ENCODE measurements at regions not wholly inside any gene's neighbourhood (a gene's known extent, or its start where the extent isn't known, plus 50 kb on each side); places are given as distances from the start of the nearest gene placed in this dataset.

DNA sequence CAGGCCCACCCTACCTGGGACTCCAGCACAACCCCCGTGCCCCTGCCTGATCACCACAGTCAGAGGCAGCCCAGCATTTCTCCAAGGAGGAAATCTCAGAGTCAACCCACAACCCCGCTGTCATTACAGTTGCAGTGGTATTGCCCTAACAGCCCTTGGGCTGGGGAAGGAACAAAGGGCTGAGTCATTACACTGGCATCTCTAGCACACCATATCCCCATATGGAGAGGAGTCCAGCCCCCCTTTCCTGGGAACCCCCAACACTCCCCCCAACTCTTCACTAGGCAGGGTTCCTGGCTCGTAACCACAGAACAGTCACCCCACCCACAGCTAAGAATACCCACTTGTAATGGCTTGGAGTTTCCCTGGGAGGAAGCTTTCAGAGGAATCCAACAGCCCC lies 149.4 kb upstream of the OGFRL1 start:
- Histone ChIP-seq H4K91ac (replicated peaks; ENCODE audit: insufficient read length, low read length) (no peak overlapping the region), H3K4me3 (ENCODE audit: extremely low read depth in 1 of 4, insufficient read depth in 2 of 4, low read depth in 3 of 4, low read length in 4 of 4) (no peak overlapping the region), H2BK120ac (replicated peaks; ENCODE audit: low read depth, low read length) (no peak overlapping the region), H3K79me2 (ENCODE audit: control insufficient read depth in 1 of 2, insufficient read depth in 2 of 2, low read length in 2 of 2) (no peaks in the 10 kb centered on the region), H3K79me1 (ENCODE audit: low read depth, low read length) (no peaks in the 10 kb centered on the region), H3K9ac (replicated peaks in 1 of 4; ENCODE audit: extremely low read depth in 1 of 4, low read depth in 3 of 4, low read length in 3 of 4) (no peak overlapping the region), H3K9me3 (ENCODE audit: insufficient read depth in 2 of 2, low read depth in 1 of 2, low read length in 1 of 2) (no peaks in the 10 kb centered on the region), H3K23ac (ENCODE audit: insufficient read length) (no peak overlapping the region), H3K4ac (replicated peaks; ENCODE audit: insufficient read length, low read depth, low read length) (no peak overlapping the region), H2BK20ac (ENCODE audit: low read length) (no peak overlapping the region), H2BK12ac (ENCODE audit: low read depth, low read length) (no peak overlapping the region), H3K36me3 (ENCODE audit: control insufficient read depth in 2 of 4, insufficient read depth in 4 of 4, low read length in 3 of 4) (no peaks in the 10 kb centered on the region), H2AK5ac (ENCODE audit: low read depth, low read length) (no peak overlapping the region), H3K27me3 (replicated peaks in 1 of 4; ENCODE audit: control insufficient read depth in 3 of 4, extremely low read depth in 1 of 4, insufficient read depth in 3 of 4, low read length in 3 of 4) (no peaks in the 10 kb centered on the region), H4K5ac (ENCODE audit: insufficient read length, low read depth, low read length) (no peak overlapping the region), H2BK5ac (ENCODE audit: low read depth, low read length) (no peak overlapping the region), H3K23me2 (ENCODE audit: low read depth, low read length) (no peaks in the 10 kb centered on the region), H3K4me2 (ENCODE audit: insufficient read depth in 1 of 2, low read depth in 2 of 2, low read length in 2 of 2) (no peak overlapping the region), H3K27ac (ENCODE audit: low read depth, low read length) (no peak overlapping the region), H2AFZ (ENCODE audit: low read length) (no peak overlapping the region), H2BK15ac (ENCODE audit: low read length) (no peak overlapping the region), H3K18ac (ENCODE audit: extremely low read depth, low read length) (no peak overlapping the region), H4K8ac (ENCODE audit: extremely low read depth, insufficient read depth, low read length) (no peak overlapping the region), H3K56ac (replicated peaks; ENCODE audit: insufficient read length, low read depth, low read length) (no peak overlapping the region), H3K14ac (ENCODE audit: insufficient read length) (no peak overlapping the region), H3K4me1 (replicated peaks in 1 of 4; ENCODE audit: control insufficient read depth in 3 of 4, insufficient read depth in 4 of 4, low read length in 3 of 4) (peaks cover 0 to 3% (median 0%) of the 10 kb centered on the region in 4 experiments; a peak in 1 of 7 replicates), H4K20me1 (replicated peaks in 1 of 2; ENCODE audit: control insufficient read depth in 1 of 2, insufficient read depth in 2 of 2, low read length in 2 of 2) (no peaks in the 10 kb centered on the region)
- WGBS, 2 experiments (ENCODE audit: extremely low coverage in 1 of 2, insufficient coverage in 1 of 2, insufficient read length in 1 of 2, insufficient replicate concordance in 2 of 2, low coverage in 1 of 2, low lambda C conversion rate in 2 of 2, missing lambda C conversion rate in 1 of 2): 97% methylated on average over 3 of the region's 3 CpGs; no CpG with 5 or more reads in 1 of the 2 experiments
- FAIRE-seq (no peak), DNase-seq (ENCODE audit: low read depth in 1 of 2, low spot score in 2 of 2) (no peak)
- TF ChIP-seq, protein P1, sequence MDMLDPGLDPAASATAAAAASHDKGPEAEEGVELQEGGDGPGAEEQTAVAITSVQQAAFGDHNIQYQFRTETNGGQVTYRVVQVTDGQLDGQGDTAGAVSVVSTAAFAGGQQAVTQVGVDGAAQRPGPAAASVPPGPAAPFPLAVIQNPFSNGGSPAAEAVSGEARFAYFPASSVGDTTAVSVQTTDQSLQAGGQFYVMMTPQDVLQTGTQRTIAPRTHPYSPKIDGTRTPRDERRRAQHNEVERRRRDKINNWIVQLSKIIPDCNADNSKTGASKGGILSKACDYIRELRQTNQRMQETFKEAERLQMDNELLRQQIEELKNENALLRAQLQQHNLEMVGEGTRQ (IDR thresholded peaks at IDR 0.05; ENCODE audit: low read length): no peak
- TF ChIP-seq TEAD4 (IDR thresholded peaks at IDR 0.05; ENCODE audit: low read depth, low read length) (no peak), JUN (IDR thresholded peaks at IDR 0.05; ENCODE audit: low read depth, low read length) (no peak), NRF1 (IDR thresholded peaks at IDR 0.05; ENCODE audit: low read depth, low read length) (no peak), YY1 (IDR thresholded peaks at IDR 0.05; ENCODE audit: low read depth, low read length) (no peak), SP4 (IDR thresholded peaks at IDR 0.05; ENCODE audit: low read length) (no peak), RAD21 (IDR thresholded peaks at IDR 0.05 in 1 of 2, conservative IDR thresholded peaks at IDR 0.05 in 1 of 2; ENCODE audit: low read depth in 2 of 2, low read length in 2 of 2) (no peak)
- TF ChIP-seq, protein P2, sequence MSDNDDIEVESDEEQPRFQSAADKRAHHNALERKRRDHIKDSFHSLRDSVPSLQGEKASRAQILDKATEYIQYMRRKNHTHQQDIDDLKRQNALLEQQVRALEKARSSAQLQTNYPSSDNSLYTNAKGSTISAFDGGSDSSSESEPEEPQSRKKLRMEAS (IDR thresholded peaks at IDR 0.05): no peak
- TF ChIP-seq, protein P3, sequence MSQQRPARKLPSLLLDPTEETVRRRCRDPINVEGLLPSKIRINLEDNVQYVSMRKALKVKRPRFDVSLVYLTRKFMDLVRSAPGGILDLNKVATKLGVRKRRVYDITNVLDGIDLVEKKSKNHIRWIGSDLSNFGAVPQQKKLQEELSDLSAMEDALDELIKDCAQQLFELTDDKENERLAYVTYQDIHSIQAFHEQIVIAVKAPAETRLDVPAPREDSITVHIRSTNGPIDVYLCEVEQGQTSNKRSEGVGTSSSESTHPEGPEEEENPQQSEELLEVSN (IDR thresholded peaks at IDR 0.05): no peak
- TF ChIP-seq, protein P4, sequence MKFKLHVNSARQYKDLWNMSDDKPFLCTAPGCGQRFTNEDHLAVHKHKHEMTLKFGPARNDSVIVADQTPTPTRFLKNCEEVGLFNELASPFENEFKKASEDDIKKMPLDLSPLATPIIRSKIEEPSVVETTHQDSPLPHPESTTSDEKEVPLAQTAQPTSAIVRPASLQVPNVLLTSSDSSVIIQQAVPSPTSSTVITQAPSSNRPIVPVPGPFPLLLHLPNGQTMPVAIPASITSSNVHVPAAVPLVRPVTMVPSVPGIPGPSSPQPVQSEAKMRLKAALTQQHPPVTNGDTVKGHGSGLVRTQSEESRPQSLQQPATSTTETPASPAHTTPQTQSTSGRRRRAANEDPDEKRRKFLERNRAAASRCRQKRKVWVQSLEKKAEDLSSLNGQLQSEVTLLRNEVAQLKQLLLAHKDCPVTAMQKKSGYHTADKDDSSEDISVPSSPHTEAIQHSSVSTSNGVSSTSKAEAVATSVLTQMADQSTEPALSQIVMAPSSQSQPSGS (IDR thresholded peaks at IDR 0.05; ENCODE audit: low read length): no peak
- POLR2A ChIA-PET (ENCODE audit: partially characterized antibody): no interaction called here
- CTCF ChIA-PET (ENCODE audit: partially characterized antibody): no interaction called here
